ENCODE measurements at regions not wholly inside any gene's neighbourhood (a gene's known extent, or its start where the extent isn't known, plus 50 kb on each side); places are given as distances from the start of the nearest gene placed in this dataset.

- no peak for DNase-seq (ENCODE audit: extremely low read depth in 1 of 11, low read depth in 9 of 11, low spot score in 4 of 11)
Observed at GRCh38 chr20:19937651-19938420, 79.3 kb upstream of the NAA20 start.

- no peak for DNase-seq (ENCODE audit: extremely low read depth in 1 of 11, low read depth in 9 of 11, low spot score in 4 of 11)
Observed at GRCh38 chr20:19938421-19939090, 78.6 kb upstream of the NAA20 start.

GRCh38 chr20:19940988-19941460 is 76.1 kb upstream of the NAA20 start:
- DNase-seq (ENCODE audit: extremely low read depth in 1 of 11, low read depth in 9 of 11, low spot score in 4 of 11), result no peak

- DNase-seq (ENCODE audit: extremely low read depth in 1 of 11, low read depth in 9 of 11, low spot score in 4 of 11), result no peak
Observed at GRCh38 chr20:19942611-19943010, 74.6 kb upstream of the NAA20 start.

GRCh38 chr20:19943061-19943521 is 74.1 kb upstream of the NAA20 start:
- no peak for DNase-seq (ENCODE audit: extremely low read depth in 1 of 11, low read depth in 9 of 11, low spot score in 4 of 11)

GRCh38 chr20:19944772-19945459 is 72.2 kb upstream of the NAA20 start:
- no peak for DNase-seq (ENCODE audit: extremely low read depth in 1 of 11, low read depth in 9 of 11, low spot score in 4 of 11)

- no peak for DNase-seq (ENCODE audit: extremely low read depth in 1 of 11, low read depth in 9 of 11, low spot score in 4 of 11)
Observed at GRCh38 chr20:19945732-19946670, 71.2 kb upstream of the NAA20 start.

GRCh38 chr20:19947611-19948264 is 69.4 kb upstream of the NAA20 start:
- no peak for DNase-seq (ENCODE audit: extremely low read depth in 1 of 11, low read depth in 9 of 11, low spot score in 4 of 11)

GRCh38 chr20:19949195-19949867 is 67.8 kb upstream of the NAA20 start:
- no peak for DNase-seq (ENCODE audit: extremely low read depth in 1 of 11, low read depth in 9 of 11, low spot score in 4 of 11)

- no peak for DNase-seq (ENCODE audit: extremely low read depth in 1 of 11, low read depth in 9 of 11, low spot score in 4 of 11)
Observed at GRCh38 chr20:19950042-19950441, 67.1 kb upstream of the NAA20 start.

GRCh38 chr20:19952392-19952791 is 64.8 kb upstream of the NAA20 start:
- no peak for DNase-seq (ENCODE audit: extremely low read depth in 1 of 11, low read depth in 9 of 11, low spot score in 4 of 11)

- no peak for DNase-seq (ENCODE audit: extremely low read depth in 1 of 11, low read depth in 9 of 11, low spot score in 4 of 11)
Observed at GRCh38 chr20:19953606-19954005, 63.6 kb upstream of the NAA20 start.

- no peak for DNase-seq (ENCODE audit: extremely low read depth in 1 of 11, low read depth in 9 of 11, low spot score in 4 of 11)
Observed at GRCh38 chr20:19956976-19957375, 60.2 kb upstream of the NAA20 start.

- no peak for DNase-seq (ENCODE audit: extremely low read depth in 1 of 11, low read depth in 9 of 11, low spot score in 4 of 11)
Observed at GRCh38 chr20:19958219-19958618, 58.9 kb upstream of the NAA20 start.

GRCh38 chr20:19958928-19959327 is 58.2 kb upstream of the NAA20 start:
- DNase-seq (ENCODE audit: extremely low read depth in 1 of 11, low read depth in 9 of 11, low spot score in 4 of 11), result no peak

- DNase-seq (ENCODE audit: extremely low read depth in 1 of 11, low read depth in 9 of 11, low spot score in 4 of 11), result no peak
Observed at GRCh38 chr20:19960745-19961144, 56.4 kb upstream of the NAA20 start.

GRCh38 chr20:19961293-19961692 is 55.9 kb upstream of the NAA20 start:
- DNase-seq (ENCODE audit: extremely low read depth in 1 of 11, low read depth in 9 of 11, low spot score in 4 of 11), result no peak

GRCh38 chr20:19962958-19963357 is 54.2 kb upstream of the NAA20 start:
- DNase-seq (ENCODE audit: extremely low read depth in 1 of 11, low read depth in 9 of 11, low spot score in 4 of 11), result no peak

Measured in renal cortex interstitium (tissue), 11 donors.